Type B pancreatic cell (in vitro differentiated cells): ENCODE measurements at regions not wholly inside any gene's neighbourhood (a gene's known extent, or its start where the extent isn't known, plus 50 kb on each side); places are given as distances from the start of the nearest gene placed in this dataset.
A peak's percentile ranks its signal among the peaks of the same experiment; 100 is the strongest.

Experiments used
- DNase-seq: peaks from one replicate; pipeline ENCODE4 v3.0.0; 2021; ENCODE audit warnings: mixed read lengths; ENCODE audit not compliant: unreplicated experiment; ENCODE audit errors: extremely low spot score
- H3K27ac Mint-ChIP-seq: 2 replicates; pipeline ENCODE4 v1.8.0; 2021; ENCODE audit warnings: mild to moderate bottlenecking, mixed read lengths
- H3K27me3 Mint-ChIP-seq: 2 replicates; pipeline ENCODE4 v1.8.0; 2021; ENCODE audit warnings: mixed read lengths
- H3K36me3 Mint-ChIP-seq: 2 replicates; pipeline ENCODE4 v1.8.0; 2021; ENCODE audit warnings: mixed read lengths
- H3K4me1 Mint-ChIP-seq: one replicate; pipeline ENCODE4 v1.8.0; 2021; ENCODE audit warnings: mixed read lengths; ENCODE audit not compliant: unreplicated experiment
- H3K4me3 Mint-ChIP-seq: 2 replicates; pipeline ENCODE4 v1.8.0; 2021; ENCODE audit warnings: mild to moderate bottlenecking, mixed read lengths
- H3K9me3 Mint-ChIP-seq: 2 replicates; pipeline ENCODE4 v1.8.0; 2021; ENCODE audit warnings: mixed read lengths
- TF ChIP-seq, protein P1 (sequence below): fragments of 200-600 bp; sonication (generic); conservative IDR thresholded peaks from 2 replicates; pipeline ENCODE4 v1.5.0; 2021; ENCODE audit warnings: antibody characterized with exemption, mild to moderate bottlenecking

DNA sequence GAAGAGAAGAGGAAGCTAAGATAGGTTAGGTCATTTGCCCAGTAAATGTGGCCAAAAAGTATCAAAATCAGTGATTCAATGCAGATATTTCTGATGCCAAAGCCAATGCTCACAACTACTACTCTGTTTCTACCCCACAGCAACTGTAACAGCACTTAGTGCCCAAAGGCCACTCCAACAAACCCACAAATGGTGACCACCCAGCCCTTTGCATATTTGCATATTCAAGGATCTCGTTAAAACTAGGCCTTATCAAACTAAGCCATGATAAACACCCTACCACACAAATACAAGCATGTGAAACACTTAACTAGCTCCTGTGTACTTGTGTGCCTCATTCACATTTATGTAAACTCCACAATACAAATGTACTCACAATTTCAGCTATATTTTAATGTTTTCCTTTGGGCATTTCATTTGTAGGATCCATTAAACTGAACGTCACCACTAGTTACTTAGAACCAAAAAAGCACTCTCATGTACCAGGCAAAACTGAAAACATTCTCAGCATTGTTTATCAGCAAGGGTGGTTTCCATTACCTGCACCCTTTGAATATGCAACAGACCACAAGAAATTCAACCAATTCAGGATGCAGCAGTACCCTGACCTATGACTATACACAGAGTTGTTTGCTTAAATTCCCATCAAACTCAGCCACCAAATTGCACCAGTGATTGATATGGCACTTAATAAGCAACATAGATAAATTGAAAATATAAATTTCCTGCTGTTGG, 111.2 kb upstream of the STT3B start:
- no peak for DNase-seq
- Mint-ChIP-seq H3K9me3 (peaks cover 17% of the 10 kb centered on the region), H3K36me3 (peaks cover 4% of the 10 kb centered on the region), H3K4me3 (no peak overlapping the region), H3K4me1 (peaks cover 23% of the 10 kb centered on the region), H3K27me3 (no peaks in the 10 kb centered on the region), H3K27ac (no peak overlapping the region)
- TF ChIP-seq, protein P1, sequence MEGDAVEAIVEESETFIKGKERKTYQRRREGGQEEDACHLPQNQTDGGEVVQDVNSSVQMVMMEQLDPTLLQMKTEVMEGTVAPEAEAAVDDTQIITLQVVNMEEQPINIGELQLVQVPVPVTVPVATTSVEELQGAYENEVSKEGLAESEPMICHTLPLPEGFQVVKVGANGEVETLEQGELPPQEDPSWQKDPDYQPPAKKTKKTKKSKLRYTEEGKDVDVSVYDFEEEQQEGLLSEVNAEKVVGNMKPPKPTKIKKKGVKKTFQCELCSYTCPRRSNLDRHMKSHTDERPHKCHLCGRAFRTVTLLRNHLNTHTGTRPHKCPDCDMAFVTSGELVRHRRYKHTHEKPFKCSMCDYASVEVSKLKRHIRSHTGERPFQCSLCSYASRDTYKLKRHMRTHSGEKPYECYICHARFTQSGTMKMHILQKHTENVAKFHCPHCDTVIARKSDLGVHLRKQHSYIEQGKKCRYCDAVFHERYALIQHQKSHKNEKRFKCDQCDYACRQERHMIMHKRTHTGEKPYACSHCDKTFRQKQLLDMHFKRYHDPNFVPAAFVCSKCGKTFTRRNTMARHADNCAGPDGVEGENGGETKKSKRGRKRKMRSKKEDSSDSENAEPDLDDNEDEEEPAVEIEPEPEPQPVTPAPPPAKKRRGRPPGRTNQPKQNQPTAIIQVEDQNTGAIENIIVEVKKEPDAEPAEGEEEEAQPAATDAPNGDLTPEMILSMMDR, result no peak

DNA sequence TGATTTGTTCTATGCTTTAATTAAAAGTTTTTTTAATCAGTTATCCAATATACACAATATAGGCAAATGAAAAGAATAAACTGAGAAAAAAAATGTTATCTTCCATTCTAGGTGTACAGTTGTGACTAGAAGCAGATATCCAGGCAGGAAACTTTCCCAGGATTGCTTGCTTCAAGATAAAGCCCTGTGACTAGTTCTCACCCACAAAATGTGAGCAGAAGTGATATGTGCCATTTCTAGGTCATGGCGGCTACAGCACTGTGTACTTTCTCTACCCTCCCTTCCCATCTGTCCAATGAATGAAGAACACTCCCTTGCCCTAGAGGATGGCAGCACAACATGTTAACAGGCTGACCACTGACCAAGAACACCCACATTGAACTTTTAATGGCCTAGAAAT, 110.5 kb upstream of the STT3B start:
- Mint-ChIP-seq H3K27me3 (no peaks in the 10 kb centered on the region), H3K36me3 (peaks cover 4% of the 10 kb centered on the region), H3K9me3 (peaks cover 17% of the 10 kb centered on the region), H3K4me1 (peaks cover 23% of the 10 kb centered on the region), H3K4me3 (no peak overlapping the region), H3K27ac (no peak overlapping the region)
- TF ChIP-seq, protein P1, result no peak
- DNase-seq, result no peak

DNA sequence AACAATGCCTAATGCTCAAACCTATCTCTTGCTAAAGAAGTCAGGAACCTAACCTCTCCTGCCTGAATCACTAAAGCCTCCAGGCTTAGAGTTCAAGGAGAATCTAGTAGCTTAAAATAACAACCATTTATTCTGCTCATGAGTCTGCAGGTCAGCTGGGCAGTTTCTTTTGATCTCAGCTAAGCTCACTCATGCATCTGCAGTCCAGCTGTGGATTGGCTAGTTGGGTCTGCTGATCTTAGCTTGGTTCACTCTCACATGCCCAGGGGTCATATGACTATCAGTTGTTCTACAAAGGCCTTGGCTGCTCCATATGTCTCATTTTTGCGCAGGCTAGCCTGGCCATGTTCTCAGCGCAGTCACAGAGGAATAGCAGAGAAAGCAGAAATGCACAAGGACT, 109.2 kb upstream of the STT3B start:
- H3K27ac Mint-ChIP-seq, result peak overlapping the region; percentile 71
- no peaks in the 10 kb centered on the region for H3K27me3 Mint-ChIP-seq
- H3K4me3 Mint-ChIP-seq, result peak overlapping the region; percentile 27
- TF ChIP-seq, protein P1, result no peak
- H3K4me1 Mint-ChIP-seq, result peaks cover 19% of the 10 kb centered on the region
- H3K9me3 Mint-ChIP-seq, result peaks cover 21% of the 10 kb centered on the region
- no peak for DNase-seq
- H3K36me3 Mint-ChIP-seq, result peaks cover 4% of the 10 kb centered on the region

DNA sequence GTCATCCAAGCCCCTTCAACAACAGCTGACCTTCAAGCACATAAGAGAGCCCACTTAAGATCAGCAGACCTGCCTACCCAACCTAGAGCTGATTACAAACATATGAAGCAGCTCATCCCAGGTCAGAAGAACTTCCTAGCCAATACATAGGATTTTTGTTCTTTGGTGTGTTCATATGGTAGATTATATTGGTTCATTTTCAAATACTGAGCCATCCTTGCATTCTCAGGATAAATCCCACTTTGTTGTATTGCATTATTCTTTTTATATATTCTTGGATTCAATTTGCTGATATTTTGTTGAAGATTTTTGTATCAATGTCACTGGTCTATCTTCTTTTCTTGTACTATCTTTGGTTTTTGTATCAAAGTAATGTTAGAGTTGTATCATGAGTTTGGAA, 107.3 kb upstream of the STT3B start:
- H3K27ac Mint-ChIP-seq, result no peak overlapping the region
- H3K4me1 Mint-ChIP-seq, result peaks cover 19% of the 10 kb centered on the region
- TF ChIP-seq, protein P1, result no peak
- peaks cover 4% of the 10 kb centered on the region for H3K36me3 Mint-ChIP-seq
- H3K9me3 Mint-ChIP-seq, result peaks cover 20% of the 10 kb centered on the region
- no peak overlapping the region for H3K4me3 Mint-ChIP-seq
- no peaks in the 10 kb centered on the region for H3K27me3 Mint-ChIP-seq
- no peak for DNase-seq

DNA sequence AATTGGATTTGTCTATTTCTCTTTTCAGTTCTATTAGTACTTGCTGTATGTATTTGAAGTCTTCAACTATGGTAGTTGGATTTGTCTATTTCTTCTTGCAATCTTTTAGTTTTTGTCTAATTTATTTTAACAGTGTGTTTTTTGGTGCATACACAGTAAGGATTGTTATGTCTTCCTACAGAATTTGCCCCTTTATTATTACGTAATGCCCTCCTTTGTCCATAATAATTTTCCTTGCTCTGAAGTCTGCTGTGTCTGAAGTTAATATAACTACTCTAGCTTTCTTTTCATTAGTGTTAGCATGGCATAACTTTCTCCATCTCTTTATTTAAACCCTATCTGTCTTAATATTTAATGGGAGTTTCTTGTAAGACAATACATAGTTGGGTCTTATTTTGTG, 105.1 kb upstream of the STT3B start:
- no peak for DNase-seq
- TF ChIP-seq, protein P1, result no peak
- peaks cover 24% of the 10 kb centered on the region for H3K9me3 Mint-ChIP-seq
- H3K27me3 Mint-ChIP-seq, result no peaks in the 10 kb centered on the region
- H3K36me3 Mint-ChIP-seq, result peaks cover 4% of the 10 kb centered on the region
- no peak overlapping the region for H3K27ac Mint-ChIP-seq
- H3K4me1 Mint-ChIP-seq, result peaks cover 14% of the 10 kb centered on the region
- H3K4me3 Mint-ChIP-seq, result no peak overlapping the region
